Keratinocyte (primary cell): ENCODE measurements at regions not wholly inside any gene's neighbourhood (a gene's known extent, or its start where the extent isn't known, plus 50 kb on each side); places are given as distances from the start of the nearest gene placed in this dataset.

Experiments used
- DNase-seq: peaks from one replicate; pipeline ENCODE4 v3.0.0-alpha.2; 2011; ENCODE audit warnings: low read depth, missing footprints, low spot score
- FAIRE-seq: peaks from 2 replicates; lab custom pipeline; 2011; peaks lifted over from hg19 to GRCh38; lab: Jason Lieb, UNC
- H2AFZ ChIP-seq: 2 replicates; pipeline ENCODE4 v1.6.0; 2012; ENCODE audit warnings: low read length, control low read depth, inconsistent platforms; ENCODE audit not compliant: control insufficient read depth
- H3K27ac ChIP-seq: 2 replicates; pipeline ENCODE4 v1.5.1; 2011; ENCODE audit warnings: low read length; ENCODE audit not compliant: control insufficient read depth, insufficient read depth
- H3K27me3 ChIP-seq: 3 replicates; pipeline ENCODE4 v1.6.0; 2011; ENCODE audit warnings: low read length; ENCODE audit not compliant: control insufficient read depth, insufficient read depth; ENCODE audit errors: extremely low read depth
- H3K36me3 ChIP-seq, 2 experiments: 2 replicates in 1 of 2; 3 replicates in 1 of 2; pipeline ENCODE4 v1.5.1; 2011; ENCODE audit warnings: low read length in 2 of 2, mild to moderate bottlenecking in 1 of 2; ENCODE audit not compliant: control insufficient read depth in 2 of 2, insufficient read depth in 2 of 2; ENCODE audit errors: extremely low read depth in 1 of 2
- H3K4me1 ChIP-seq: 3 replicates; pipeline ENCODE4 v1.5.1; 2011; ENCODE audit warnings: low read length; ENCODE audit not compliant: control insufficient read depth, insufficient read depth; ENCODE audit errors: extremely low read depth
- H3K4me2 ChIP-seq: 3 replicates; pipeline ENCODE4 v1.6.0; 2011; ENCODE audit warnings: low read depth, low read length; ENCODE audit not compliant: control insufficient read depth, insufficient read depth; ENCODE audit errors: extremely low read depth
- H3K4me3 ChIP-seq, 3 experiments: fragments of 200-600 bp in 1 of 3; sonication (generic) in 1 of 3; 2 replicates in 2 of 3; 3 replicates in 1 of 3; pipeline ENCODE4 v1.5.1; 2011 to 2016; ENCODE audit warnings: low read length in 3 of 3, mild to moderate bottlenecking in 3 of 3, control low read depth in 2 of 3, inconsistent platforms in 1 of 3, low read depth in 1 of 3, mixed read lengths in 1 of 3, mixed run types in 1 of 3, moderate library complexity in 1 of 3; ENCODE audit not compliant: control insufficient read depth in 2 of 3, insufficient read depth in 2 of 3; ENCODE audit errors: extremely low read depth in 1 of 3
- H3K79me2 ChIP-seq: 2 replicates; pipeline ENCODE4 v1.6.0; 2012; ENCODE audit warnings: low read length; ENCODE audit not compliant: control insufficient read depth, insufficient read depth
- H3K9ac ChIP-seq: 3 replicates; pipeline ENCODE4 v1.6.0; 2011; ENCODE audit warnings: low read length; ENCODE audit not compliant: control insufficient read depth, insufficient read depth; ENCODE audit errors: extremely low read depth
- H3K9me1 ChIP-seq: 3 replicates; pipeline ENCODE4 v1.6.0; 2011; ENCODE audit warnings: low read length; ENCODE audit not compliant: control insufficient read depth, insufficient read depth; ENCODE audit errors: extremely low read depth
- H3K9me3 ChIP-seq: 2 replicates; pipeline ENCODE4 v1.5.1; 2012; ENCODE audit warnings: low read depth, low read length; ENCODE audit not compliant: control insufficient read depth
- H4K20me1 ChIP-seq: 3 replicates; pipeline ENCODE4 v1.6.0; 2011; ENCODE audit warnings: low read length; ENCODE audit not compliant: control insufficient read depth, insufficient read depth; ENCODE audit errors: extremely low read depth
- EZH2 ChIP-seq: IDR thresholded peaks from one replicate; pipeline ENCODE4 v1.6.1; 2012; ENCODE audit warnings: inconsistent platforms, mild to moderate bottlenecking, low read length, moderate library complexity
- dilution Hi-C: fragments of 300-500 bp; cut with MboI; formaldehyde crosslinking; loops from one replicate; pipeline ENCODE4 v1.7.0; 2020; ENCODE audit warnings: low sequenced_read_pairs; ENCODE audit not compliant: extremely low pct_ligation_motif_present
- TF ChIP-seq, protein P1 (sequence below), 3 experiments: IDR thresholded peaks in 1 of 3; conservative IDR thresholded peaks in 1 of 3; optimal IDR thresholded peaks in 1 of 3; 2 replicates in 2 of 3; 3 replicates in 1 of 3; pipeline versions ENCODE3 to v1.5.1; 2011; ENCODE audit warnings: low read length in 3 of 3, mild to moderate bottlenecking in 3 of 3, moderate library complexity in 2 of 3, control low read depth in 1 of 3, inconsistent platforms in 1 of 3; ENCODE audit not compliant: insufficient read depth in 2 of 3; ENCODE audit errors: extremely low read depth in 1 of 3

DNA sequence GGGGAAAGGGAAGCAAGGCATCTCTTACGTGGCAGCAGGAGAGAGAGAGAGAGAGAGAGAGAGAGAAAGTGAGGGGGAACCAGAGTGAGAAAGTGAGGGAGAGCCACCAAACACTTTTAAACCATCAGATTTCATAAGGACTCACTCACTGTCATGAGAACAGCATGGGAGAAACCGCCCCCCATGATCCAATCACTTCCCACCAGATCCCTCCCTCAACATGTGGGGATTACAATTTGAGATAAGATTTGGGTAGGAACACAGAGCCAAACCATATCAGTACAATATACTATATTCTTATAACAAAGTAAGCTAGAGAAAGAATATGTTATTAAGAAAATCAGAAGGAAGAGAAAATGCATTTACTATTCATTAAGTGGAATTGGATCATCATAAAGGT is 53.7 kb upstream of the PLXNC1 start:
- no peak overlapping the region for H3K4me3 ChIP-seq
- no peak overlapping the region for H2AFZ ChIP-seq
- H3K27ac ChIP-seq, result no peak overlapping the region
- no peaks in the 10 kb centered on the region for H3K79me2 ChIP-seq
- dilution Hi-C loops, result no loop called here
- FAIRE-seq (no peak), DNase-seq (no peak)
- H3K27me3 ChIP-seq, result no peaks in the 10 kb centered on the region
- TF ChIP-seq, protein P1, sequence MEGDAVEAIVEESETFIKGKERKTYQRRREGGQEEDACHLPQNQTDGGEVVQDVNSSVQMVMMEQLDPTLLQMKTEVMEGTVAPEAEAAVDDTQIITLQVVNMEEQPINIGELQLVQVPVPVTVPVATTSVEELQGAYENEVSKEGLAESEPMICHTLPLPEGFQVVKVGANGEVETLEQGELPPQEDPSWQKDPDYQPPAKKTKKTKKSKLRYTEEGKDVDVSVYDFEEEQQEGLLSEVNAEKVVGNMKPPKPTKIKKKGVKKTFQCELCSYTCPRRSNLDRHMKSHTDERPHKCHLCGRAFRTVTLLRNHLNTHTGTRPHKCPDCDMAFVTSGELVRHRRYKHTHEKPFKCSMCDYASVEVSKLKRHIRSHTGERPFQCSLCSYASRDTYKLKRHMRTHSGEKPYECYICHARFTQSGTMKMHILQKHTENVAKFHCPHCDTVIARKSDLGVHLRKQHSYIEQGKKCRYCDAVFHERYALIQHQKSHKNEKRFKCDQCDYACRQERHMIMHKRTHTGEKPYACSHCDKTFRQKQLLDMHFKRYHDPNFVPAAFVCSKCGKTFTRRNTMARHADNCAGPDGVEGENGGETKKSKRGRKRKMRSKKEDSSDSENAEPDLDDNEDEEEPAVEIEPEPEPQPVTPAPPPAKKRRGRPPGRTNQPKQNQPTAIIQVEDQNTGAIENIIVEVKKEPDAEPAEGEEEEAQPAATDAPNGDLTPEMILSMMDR (optimal IDR thresholded peaks at IDR 0.05 in 1 of 3, IDR thresholded peaks at IDR 0.05 in 1 of 3, conservative IDR thresholded peaks at IDR 0.05 in 1 of 3; ENCODE audit: extremely low read depth in 1 of 3, insufficient read depth in 2 of 3, low read length in 3 of 3), result no peak
- TF ChIP-seq EZH2, result no peak
- no peaks in the 10 kb centered on the region for H4K20me1 ChIP-seq
- H3K9ac ChIP-seq, result no peak overlapping the region
- H3K4me2 ChIP-seq, result no peak overlapping the region
- no peaks in the 10 kb centered on the region for H3K36me3 ChIP-seq
- H3K9me1 ChIP-seq, result no peaks in the 10 kb centered on the region
- H3K4me1 ChIP-seq, result peaks cover 33% of the 10 kb centered on the region
- no peaks in the 10 kb centered on the region for H3K9me3 ChIP-seq

DNA sequence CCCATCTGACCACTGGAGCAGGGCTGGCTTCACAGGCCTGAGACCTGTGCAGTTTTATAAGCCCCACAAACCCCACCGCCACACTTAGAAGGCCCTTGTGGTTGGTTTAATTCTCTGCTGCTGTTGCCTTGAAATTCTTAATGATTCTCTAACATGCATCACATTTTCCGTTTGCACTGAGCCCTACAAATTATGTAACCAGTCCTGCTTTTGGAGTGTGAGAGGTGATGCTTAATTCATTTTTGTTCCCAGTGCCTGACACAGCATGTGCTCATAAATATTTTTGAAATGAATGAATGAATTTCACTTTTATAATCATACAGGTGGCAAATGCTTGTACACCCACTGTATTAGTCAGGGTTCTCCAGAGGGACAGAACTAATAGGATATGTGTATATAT is 52.8 kb upstream of the PLXNC1 start:
- H3K4me1 ChIP-seq, result peaks cover 42% of the 10 kb centered on the region
- no peak for FAIRE-seq

More for the DNA sequence above, 52.8 kb upstream of the PLXNC1 start:
- Histone ChIP-seq H3K79me2 (no peaks in the 10 kb centered on the region), H3K27ac (no peak overlapping the region), H3K9ac (no peak overlapping the region), H3K27me3 (no peaks in the 10 kb centered on the region), H3K36me3 (no peaks in the 10 kb centered on the region), H3K9me3 (no peaks in the 10 kb centered on the region), H3K9me1 (no peaks in the 10 kb centered on the region), H4K20me1 (no peaks in the 10 kb centered on the region), H3K4me3 (no peak overlapping the region), H2AFZ (no peak overlapping the region), H3K4me2 (peak overlapping the region; percentile 3)
- no peak for DNase-seq
- TF ChIP-seq, protein P1 (optimal IDR thresholded peaks at IDR 0.05 in 1 of 3, IDR thresholded peaks at IDR 0.05 in 1 of 3, conservative IDR thresholded peaks at IDR 0.05 in 1 of 3; ENCODE audit: extremely low read depth in 1 of 3, insufficient read depth in 2 of 3, low read length in 3 of 3), result no peak
- TF ChIP-seq EZH2, result no peak
- dilution Hi-C loops, result no loop called here
